HG03066 (cell line): ENCODE measurements at regions not wholly inside any gene's neighbourhood (a gene's known extent, or its start where the extent isn't known, plus 50 kb on each side); places are given as distances from the start of the nearest gene placed in this dataset.
"Not testable (repeated sequence)": the region's sequence is repeated elsewhere in the genome, so short reads cannot be mapped to it uniquely, and the experiment has no call there.

Source experiments
- ATAC-seq: cut with Tn5 transposase; IDR thresholded peaks from one replicate; pipeline ENCODE4 v1.9.1; 2021; ENCODE audit warnings: low read depth; ENCODE audit not compliant: unreplicated experiment

GRCh38 chr5:124836314-124836713 lies 89.9 kb upstream of the ZNF608 start:
- ATAC-seq, result not testable (repeated sequence)

DNA sequence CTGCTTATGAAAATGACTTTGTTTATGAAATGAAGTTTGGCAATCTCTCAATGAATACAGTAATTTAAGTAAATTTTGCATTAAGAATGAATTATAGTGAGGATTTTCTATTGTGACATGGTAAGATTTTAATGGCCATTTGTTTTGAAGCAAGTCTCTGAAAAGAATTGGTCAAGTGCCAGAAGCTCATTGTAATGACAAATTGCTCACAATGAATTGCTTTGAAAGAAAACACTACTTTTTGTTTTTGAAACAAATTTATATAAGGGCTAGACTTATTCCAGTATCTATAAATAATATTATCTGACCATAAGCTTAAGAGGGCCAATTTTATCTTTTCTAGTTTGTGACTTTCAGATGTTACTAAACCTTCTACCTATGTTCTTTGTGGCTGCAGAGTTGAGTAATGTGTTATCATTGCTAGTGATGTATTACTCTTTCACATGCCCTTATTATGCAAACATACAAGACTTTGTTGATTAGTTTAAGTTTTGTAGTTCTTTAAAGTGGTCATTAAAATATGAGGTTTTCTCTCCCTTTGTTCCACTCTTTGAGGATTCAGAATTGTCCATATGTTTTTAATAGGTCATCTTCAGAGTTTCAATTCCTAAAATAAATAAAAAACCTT lies 93.0 kb upstream of the ZNF608 start:
- no peak for ATAC-seq

DNA sequence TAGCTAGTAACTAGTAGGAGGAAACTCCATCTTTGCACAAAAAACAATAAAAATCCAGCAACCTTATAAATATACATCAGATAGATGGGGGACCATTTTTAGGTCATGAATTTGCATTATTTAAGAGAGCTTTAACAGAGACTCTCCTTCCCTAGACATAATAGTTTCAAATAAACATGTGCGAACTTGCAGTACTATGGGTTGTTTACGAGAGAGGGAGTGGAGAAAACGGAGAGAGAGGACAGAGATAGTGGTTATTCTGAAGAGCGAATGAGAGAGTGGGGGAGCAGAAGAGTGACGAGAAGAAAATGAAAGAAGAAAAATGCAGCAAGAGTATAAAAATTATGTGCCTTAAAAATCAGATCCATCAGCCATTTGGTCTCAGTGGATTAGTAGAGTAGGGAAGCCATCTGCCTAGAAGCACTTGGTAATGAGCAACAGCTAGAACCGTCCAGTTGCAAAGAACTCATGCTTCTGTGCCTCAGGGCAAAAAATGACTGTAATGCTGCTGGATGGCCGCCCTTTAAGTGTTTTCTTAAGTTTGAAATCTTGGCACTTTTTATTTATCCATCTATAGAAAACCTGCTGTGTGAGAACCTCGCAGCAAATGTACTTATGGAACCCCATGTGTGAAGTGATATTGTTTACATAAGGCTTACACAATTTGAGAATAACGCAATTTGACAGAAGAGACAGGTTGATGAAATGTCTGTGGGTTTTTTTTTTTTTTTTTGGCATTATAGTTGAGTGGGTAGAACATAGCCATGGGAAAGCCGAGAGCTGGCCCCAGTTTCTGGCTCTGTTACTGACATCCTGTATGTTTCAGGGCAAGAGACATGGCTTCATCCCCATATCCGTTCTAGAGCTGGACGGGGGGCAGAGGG lies 95.6 kb upstream of the ZNF608 start:
- no peak for ATAC-seq

DNA sequence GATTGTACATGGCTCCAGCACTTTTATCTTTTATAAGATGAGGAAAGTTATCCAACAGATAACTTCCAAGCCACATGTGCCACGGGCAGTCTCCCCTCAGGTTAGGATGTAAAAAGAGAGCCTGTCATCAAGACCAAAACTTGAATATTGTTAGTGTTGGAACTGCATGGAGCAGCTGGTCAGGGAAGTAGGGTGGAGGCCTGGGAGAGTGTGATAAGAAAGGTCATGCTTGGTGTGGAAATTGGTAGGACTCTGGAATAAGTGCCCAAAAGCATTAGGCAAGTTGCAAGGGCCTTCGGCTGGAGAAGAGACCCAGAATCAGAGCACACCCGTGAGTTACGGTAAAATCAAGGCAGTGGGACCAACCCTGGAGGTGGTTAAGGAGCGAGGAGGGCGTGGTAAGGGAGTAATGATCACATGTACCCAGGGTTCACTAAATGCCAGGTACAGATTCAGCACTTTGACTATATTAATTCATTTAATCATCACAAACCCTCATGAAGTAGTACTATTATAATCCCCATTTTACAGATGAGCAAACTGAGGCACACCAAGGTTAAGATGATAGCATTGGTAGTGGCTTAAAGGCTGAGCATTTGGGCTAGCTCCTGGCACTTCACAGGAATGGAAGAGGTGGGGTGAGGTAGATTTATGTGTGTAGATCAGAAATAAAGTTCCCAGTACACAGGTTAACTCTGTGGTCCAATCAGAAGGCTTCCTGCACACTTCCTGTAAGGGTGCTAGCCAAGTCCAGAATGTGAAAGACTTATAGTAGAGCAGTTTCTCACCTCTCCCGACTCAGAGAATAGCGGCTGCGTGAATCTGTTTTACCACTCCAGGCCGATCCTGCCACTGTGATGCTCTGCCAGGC lies 96.5 kb upstream of the ZNF608 start:
- no peak for ATAC-seq

DNA sequence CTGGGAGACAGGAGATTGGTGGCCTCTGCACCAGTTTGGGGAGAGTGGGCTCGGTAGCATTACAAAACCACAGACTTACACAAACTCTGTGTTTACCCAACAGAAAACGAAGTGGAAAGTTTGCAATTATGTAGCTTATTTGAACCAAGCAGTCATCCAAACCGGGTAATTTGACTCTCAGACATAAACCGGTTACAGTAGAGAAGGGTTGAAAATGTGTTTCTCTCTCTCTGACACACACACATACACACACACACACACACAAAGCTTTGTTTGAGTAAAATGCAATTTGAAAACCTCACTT lies 97.1 kb upstream of the ZNF608 start:
- no peak for ATAC-seq

DNA sequence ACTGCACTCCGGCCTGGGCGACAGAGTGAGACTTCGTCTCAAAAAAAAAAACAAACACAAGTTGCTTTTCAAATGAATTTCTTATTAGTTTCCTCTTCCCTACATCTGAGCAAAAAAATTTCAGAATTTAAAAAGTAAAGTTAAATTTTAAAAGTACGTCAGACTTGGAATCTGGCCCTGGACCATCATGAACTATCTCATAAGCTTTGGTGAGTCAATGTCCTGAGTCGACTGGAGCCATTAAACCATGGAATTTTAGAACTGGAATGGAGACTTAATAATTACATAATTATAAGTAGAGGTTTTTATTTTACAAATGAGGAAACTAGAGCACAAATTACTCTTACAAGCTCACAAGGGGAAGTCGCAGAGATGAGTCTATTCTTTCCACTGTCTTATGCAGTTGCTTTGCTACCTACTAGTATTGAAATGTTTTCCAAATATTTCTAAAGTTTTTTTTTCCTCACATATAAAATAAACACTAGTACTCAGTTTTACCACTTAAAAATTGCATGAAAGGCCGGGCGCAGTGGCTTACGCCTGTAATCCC lies 98.0 kb upstream of the ZNF608 start:
- no peak for ATAC-seq

- no peak for ATAC-seq
Observed at GRCh38 chr5:124847907-124848306, 101.5 kb upstream of the ZNF608 start.

- ATAC-seq, result no peak
Observed at GRCh38 chr5:124849774-124850173, 103.3 kb upstream of the ZNF608 start.

GRCh38 chr5:124856726-124857125 lies 110.3 kb upstream of the ZNF608 start:
- ATAC-seq, result no peak

DNA sequence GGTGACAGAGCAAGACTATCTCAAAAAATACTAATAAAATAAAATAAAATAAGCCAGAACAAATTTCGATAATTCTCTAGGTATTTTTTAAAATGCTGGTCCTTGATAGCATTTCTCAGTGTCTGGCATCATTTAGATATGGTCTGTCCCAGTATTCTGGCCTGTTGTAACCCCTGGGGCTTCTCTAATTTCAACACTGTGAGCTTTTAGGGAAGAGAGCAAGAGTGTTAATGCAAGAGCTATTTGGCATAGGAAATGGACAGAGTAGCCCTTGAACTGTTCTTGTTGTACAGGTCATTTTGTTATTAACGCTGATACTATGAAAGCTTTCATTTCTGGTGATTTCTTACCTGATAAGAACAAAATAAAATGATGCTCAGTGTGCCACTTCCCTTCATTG lies 112.2 kb upstream of the ZNF608 start:
- no peak for ATAC-seq

- no peak for ATAC-seq
Observed at GRCh38 chr5:124859027-124859426, 112.6 kb upstream of the ZNF608 start.

- no peak for ATAC-seq
Observed at GRCh38 chr5:124859556-124860290, 113.3 kb upstream of the ZNF608 start.

- no peak for ATAC-seq
Observed at GRCh38 chr5:124860291-124860655, 113.8 kb upstream of the ZNF608 start.

- ATAC-seq, result no peak
Observed at GRCh38 chr5:124865066-124865465, 118.6 kb upstream of the ZNF608 start.

DNA sequence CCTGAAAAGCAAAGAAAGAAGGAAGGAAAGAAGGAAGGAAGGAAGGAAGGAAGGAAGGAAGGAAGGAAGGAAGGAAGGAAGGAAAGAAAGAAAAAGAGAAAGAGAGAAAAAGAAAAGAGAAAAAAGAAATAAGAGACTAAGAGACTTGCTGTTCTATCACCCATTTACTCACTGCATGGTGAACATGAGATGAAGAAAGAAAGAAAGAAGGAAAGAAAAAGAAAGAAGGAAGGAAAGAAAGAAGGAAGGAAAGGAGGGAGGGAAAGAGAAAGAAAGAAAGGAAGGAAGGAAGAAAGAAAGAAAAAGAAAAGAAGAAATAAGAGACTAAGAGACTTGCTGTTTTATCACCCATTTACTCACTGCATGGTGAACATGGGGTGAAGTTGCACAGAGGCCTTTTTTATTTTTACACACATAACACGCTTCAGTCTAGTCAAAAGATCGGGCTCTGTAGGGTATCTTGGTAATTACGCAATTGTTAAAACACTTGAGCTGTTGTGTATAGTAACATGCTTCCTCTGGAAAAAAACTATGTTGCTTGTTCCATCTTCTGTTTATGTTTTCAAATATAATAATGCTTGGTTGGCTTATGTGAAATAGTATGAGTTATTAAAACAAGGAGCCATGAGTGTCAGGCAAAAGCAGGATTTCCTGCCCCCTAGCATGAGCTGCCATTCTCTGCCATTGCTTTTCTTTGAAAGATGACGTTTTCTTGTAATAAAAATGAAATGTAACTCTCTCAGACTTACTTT lies 119.3 kb upstream of the ZNF608 start:
- no peak for ATAC-seq

- no peak for ATAC-seq
Observed at GRCh38 chr5:124866355-124867136, 120.1 kb upstream of the ZNF608 start.

- ATAC-seq, result no peak
Observed at GRCh38 chr5:124867137-124867704, 120.8 kb upstream of the ZNF608 start.

DNA sequence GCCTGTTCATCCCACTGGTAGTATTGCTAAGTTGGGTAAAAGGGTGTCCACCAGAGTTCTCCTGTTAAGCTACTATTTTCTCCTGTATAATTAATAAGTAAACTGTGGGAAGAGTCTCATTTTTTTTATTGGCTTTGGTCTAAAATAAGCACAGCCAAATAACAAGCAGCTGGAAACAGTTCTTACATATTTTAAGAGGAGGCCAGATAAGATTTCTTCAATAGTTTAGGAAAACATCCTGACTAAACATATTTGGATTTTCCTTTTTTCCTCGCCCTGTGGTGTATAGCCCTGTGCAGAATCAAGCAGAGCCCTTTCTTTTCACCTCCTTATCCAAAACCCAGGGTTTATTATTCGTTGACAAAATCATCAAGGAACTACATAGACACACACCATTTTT lies 122.2 kb upstream of the ZNF608 start:
- ATAC-seq, result no peak
